22Rv1 (cell line): ENCODE measurements at regions not wholly inside any gene's neighbourhood (a gene's known extent, or its start where the extent isn't known, plus 50 kb on each side); places are given as distances from the start of the nearest gene placed in this dataset.

Source experiments
- H3K27ac ChIP-seq: fragments of 450-650 bp; 2 replicates; pipeline ENCODE4 v1.5.1; 2017
- CTCF ChIP-seq: fragments of 450-650 bp; IDR thresholded peaks from 2 replicates; pipeline ENCODE4 v1.5.1; 2017; ENCODE audit warnings: mild to moderate bottlenecking
- ZFX ChIP-seq: fragments of 450-650 bp; IDR thresholded peaks from 2 replicates; pipeline ENCODE4 v1.6.1; 2017; ENCODE audit warnings: antibody characterized with exemption, borderline replicate concordance

GRCh38 chr6:164099269-164099865 lies 684.8 kb downstream of the QKI start:
- H3K27ac ChIP-seq: no peak overlapping the region
- no peak for TF ChIP-seq CTCF
- no peak for TF ChIP-seq ZFX

- no peak overlapping the region for H3K27ac ChIP-seq
- TF ChIP-seq CTCF: no peak
Measured at GRCh38 chr6:164098857-164099267, 684.3 kb downstream of the QKI start.

DNA sequence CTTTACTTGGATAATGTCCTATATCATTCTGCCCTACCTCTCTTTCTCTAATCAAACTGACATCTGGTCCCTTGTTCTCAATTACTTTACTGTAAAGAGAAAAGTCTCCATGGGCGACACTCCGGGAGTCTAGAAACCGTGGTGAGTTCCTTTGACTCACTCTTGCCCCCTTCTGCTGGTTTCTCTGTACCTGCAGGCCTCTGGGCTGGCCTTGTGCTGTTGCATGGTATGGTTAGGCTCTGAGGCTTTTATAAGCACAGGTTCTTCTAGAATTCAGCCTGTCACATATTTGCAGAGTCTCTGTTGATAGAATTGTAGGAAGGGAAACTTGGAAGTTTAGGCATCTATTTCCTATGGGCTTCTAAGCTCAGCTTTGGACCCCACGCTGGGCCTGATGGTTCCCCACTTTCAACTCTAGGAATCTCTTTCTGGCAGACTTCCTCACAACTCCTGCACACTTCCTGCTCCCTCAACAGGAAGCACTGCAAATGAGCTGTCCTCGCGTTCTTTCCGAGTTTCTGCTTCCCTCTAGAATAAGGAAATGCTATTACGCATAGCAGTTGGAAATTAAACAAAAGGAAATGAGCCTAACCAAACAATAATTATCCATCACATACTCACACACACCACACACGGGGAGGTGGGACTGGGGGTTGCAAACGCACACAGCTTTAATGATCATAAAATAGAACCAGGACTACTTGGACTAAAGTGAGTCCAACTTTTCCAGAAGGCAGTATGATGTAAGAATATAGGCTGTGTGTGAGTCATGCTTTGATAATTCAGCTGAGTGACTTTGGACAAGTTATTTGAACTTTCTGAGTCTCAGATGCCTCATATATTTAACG lies 683.3 kb downstream of the QKI start:
- H3K27ac ChIP-seq: no peak overlapping the region
- TF ChIP-seq ZFX (no peak), CTCF (0 out of 2 replicates have a peak, but pooled peaks have one; percentile 3)

DNA sequence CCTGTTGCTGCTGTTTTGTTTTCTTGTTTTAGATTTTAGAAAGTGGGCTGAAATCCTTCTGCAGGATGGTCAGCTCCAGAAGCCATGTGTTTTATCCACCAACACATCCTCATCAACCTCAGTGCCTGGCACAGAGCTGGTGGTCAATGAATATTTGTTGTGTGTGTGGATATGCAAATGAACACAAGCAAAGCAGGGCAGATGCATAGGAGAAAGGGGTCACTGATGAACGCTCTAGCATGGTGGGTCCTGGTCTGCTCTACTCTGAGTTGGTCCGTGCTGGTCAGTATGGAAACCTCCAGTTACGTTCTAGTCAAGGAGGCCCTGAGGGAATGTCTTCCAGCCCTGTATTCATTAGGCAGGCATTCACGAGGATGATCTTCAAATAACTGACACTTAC lies 682.5 kb downstream of the QKI start:
- TF ChIP-seq CTCF (no peak), ZFX (no peak)
- H3K27ac ChIP-seq: no peak overlapping the region

GRCh38 chr6:164095056-164095455 lies 680.5 kb downstream of the QKI start:
- TF ChIP-seq CTCF: no peak
- no peak for TF ChIP-seq ZFX
- no peak overlapping the region for H3K27ac ChIP-seq

- H3K27ac ChIP-seq: no peak overlapping the region
- TF ChIP-seq CTCF (no peak), ZFX (no peak)
Measured at GRCh38 chr6:164087870-164088269, 673.4 kb downstream of the QKI start.

- no peak overlapping the region for H3K27ac ChIP-seq
- TF ChIP-seq CTCF: no peak
- no peak for TF ChIP-seq ZFX
Measured at GRCh38 chr6:164087211-164087610, 672.7 kb downstream of the QKI start.
